HepG2 (cell line): ENCODE measurements at regions not wholly inside any gene's neighbourhood (a gene's known extent, or its start where the extent isn't known, plus 50 kb on each side); places are given as distances from the start of the nearest gene placed in this dataset.

Source experiments
- ATAC-seq: fragments of 200-7000 bp; cut with Tn5 transposase; 3 replicates; pipeline ENCODE4 v1.9.1; 2020; ENCODE audit warnings: mild to moderate bottlenecking, moderate library complexity
- BruUV-seq: library from RNA; stranded (reverse); fragments of 400-500 nt; replicated peaks from 2 replicates; lab custom pipeline; 2021; lab: Mats Ljungman, UMichigan
- CTCF ChIA-PET: fragments of 300-600 bp; formaldehyde crosslinking; extraction: SDS; loops from one replicate; lab custom pipeline; 2021; ENCODE audit warnings: low total read pairs, inconsistent platforms, low intra/inter-chr PET ratio; lab: Yijun Ruan, JAX
- POLR2A ChIA-PET: fragments of 350-600 bp; sonication (Branson Sonifier 250); formaldehyde crosslinking; loops from one replicate; lab custom pipeline; 2020; ENCODE audit warnings: antibody characterized with exemption, inconsistent platforms; lab: Yijun Ruan, JAX
- DNase-seq: peaks from one replicate; pipeline ENCODE4 v3.0.0-alpha.2; 2015; ENCODE audit warnings: low spot score
- FAIRE-seq: peaks from 3 replicates; lab custom pipeline; 2011; peaks lifted over from hg19 to GRCh38; lab: Jason Lieb, UNC
- H2AFZ ChIP-seq: one replicate; pipeline ENCODE4 v1.6.1; 2011; ENCODE audit warnings: low read length, inconsistent platforms
- H3K27ac ChIP-seq: fragments of 300-600 bp; 3 replicates; pipeline ENCODE4 v1.8.0; 2011; ENCODE audit warnings: mixed run types, mild to moderate bottlenecking, mixed read lengths, low read length, inconsistent platforms; ENCODE audit not compliant: insufficient read depth; ENCODE audit errors: extremely low read length
- H3K27me3 ChIP-seq, 2 experiments: fragments of 200-600 bp in 1 of 2; 2 replicates in 1 of 2; 3 replicates in 1 of 2; pipeline versions ENCODE4 v1.6.0 to v1.8.0; 2011; ENCODE audit warnings: low read length in 2 of 2, mild to moderate bottlenecking in 2 of 2, moderate library complexity in 2 of 2, inconsistent platforms in 1 of 2; ENCODE audit not compliant: insufficient read depth in 2 of 2, control insufficient read depth in 1 of 2
- H3K36me3 ChIP-seq, 2 experiments: fragments of 200-600 bp in 1 of 2; replicated peaks in 1 of 2; 2 replicates in 1 of 2; 3 replicates in 1 of 2; pipeline versions ENCODE4 v1.5.1 to v1.8.0; 2011; ENCODE audit warnings: low read length in 2 of 2, inconsistent platforms in 1 of 2; ENCODE audit not compliant: insufficient read depth in 2 of 2, control insufficient read depth in 1 of 2
- H3K4me1 ChIP-seq: 2 replicates; pipeline ENCODE4 v1.5.1; 2012; ENCODE audit warnings: low read length, inconsistent platforms; ENCODE audit not compliant: insufficient read depth
- H3K4me2 ChIP-seq: 2 replicates; pipeline ENCODE4 v1.6.0; 2011; ENCODE audit warnings: low read depth, low read length, inconsistent platforms
- H3K4me3 ChIP-seq, 3 experiments: fragments of 200-600 bp in 1 of 3; sonication (generic), shearing (Covaris generic) in 1 of 3; replicated peaks in 1 of 3; 2 replicates each; pipeline ENCODE4 v1.5.1; 2011 to 2016; ENCODE audit warnings: low read length in 3 of 3, inconsistent platforms in 2 of 3, low read depth in 2 of 3, mild to moderate bottlenecking in 2 of 3, control low read depth in 1 of 3, mixed read lengths in 1 of 3; ENCODE audit not compliant: insufficient read depth in 1 of 3
- H3K79me2 ChIP-seq: one replicate; pipeline ENCODE4 v1.6.1; 2011; ENCODE audit warnings: low read length, inconsistent platforms; ENCODE audit not compliant: insufficient read depth
- H3K9ac ChIP-seq: 2 replicates; pipeline ENCODE4 v1.6.0; 2011; ENCODE audit warnings: mild to moderate bottlenecking, low read depth, low read length, inconsistent platforms; ENCODE audit not compliant: insufficient read depth
- H3K9me3 ChIP-seq: 2 replicates; pipeline ENCODE4 v1.5.1; 2012; ENCODE audit warnings: mild to moderate bottlenecking, low read length
- H4K20me1 ChIP-seq: 2 replicates; pipeline ENCODE4 v1.6.0; 2011; ENCODE audit warnings: inconsistent platforms, mild to moderate bottlenecking, low read length, moderate library complexity; ENCODE audit not compliant: insufficient read depth
- CTCF ChIP-seq: sonication (generic); formaldehyde crosslinking; IDR thresholded peaks from 2 replicates; pipeline ENCODE4 v1.5.0; 2020; ENCODE audit warnings: mild to moderate bottlenecking, missing genetic modification reagents, moderate library complexity
- SMC3 ChIP-seq: IDR thresholded peaks from 2 replicates; pipeline ENCODE4 v1.6.1; 2011; ENCODE audit warnings: low read length, improper control_type of control experiment
- STAG1 ChIP-seq: sonication (generic); formaldehyde crosslinking; IDR thresholded peaks from 2 replicates; pipeline ENCODE4 v1.4.0; 2020; ENCODE audit warnings: missing genetic modification reagents
- ZBED4 ChIP-seq: sonication (generic); formaldehyde crosslinking; IDR thresholded peaks from 2 replicates; pipeline ENCODE4 v1.4.0; 2020; ENCODE audit warnings: missing genetic modification reagents, borderline replicate concordance
- WGBS: methylation state at CpG from one replicate; pipeline ENCODE4 v1.1.6; 2017; ENCODE audit warnings: low lambda C conversion rate; 5-methylcytosine and 5-hydroxymethylcytosine counted together
- in situ Hi-C: cut with HindIII; loops from 2 replicates; pipeline ENCODE4 v1.10.0; 2017; ENCODE audit warnings: low pct_unique_long_range_greater_than_20kb; ENCODE audit not compliant: extremely low pct_ligation_motif_present
- intact Hi-C: fragments of 100-400 bp; cut with micrococcal nuclease; formaldehyde crosslinking; loops from one replicate; pipeline ENCODE4 v1.10.0; 2022; ENCODE audit not compliant: unreplicated experiment

DNA sequence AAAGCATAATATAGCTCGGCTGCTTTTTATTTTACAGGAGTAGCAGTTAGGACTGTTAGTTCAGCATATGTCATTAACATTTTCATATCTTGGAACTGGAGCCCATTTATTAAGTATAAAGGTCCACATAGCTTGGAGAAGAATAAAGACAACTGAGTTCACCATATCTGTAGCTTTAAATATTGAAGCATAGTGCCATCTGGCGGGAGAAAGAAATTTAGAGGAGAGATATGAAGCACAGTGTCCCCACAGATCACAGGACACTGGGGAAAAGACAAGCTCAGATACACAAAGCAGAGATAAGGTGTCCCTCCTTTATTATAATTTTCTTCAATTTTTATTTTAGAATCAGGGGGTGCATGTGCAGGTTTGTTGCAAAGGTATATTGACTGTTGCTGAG lies 104.7 kb upstream of the FREM2 start:
- FAIRE-seq (no peak), ATAC-seq (peak; percentile 92), DNase-seq (peak; percentile 47)
- ChIA-PET POLR2A (no interaction called here), CTCF (interaction anchor here (1.4 kb wide), 1 partner anchor 813 kb away, joined by 7 read pairs; no protein-coding TSS in a partner anchor)
- no peaks in the 10 kb centered on the region for H4K20me1 ChIP-seq
- TF ChIP-seq STAG1 (CRISPR knock-in tag) = peak; percentile 67
- 0 out of 2 replicates have a peak, but pooled peaks have one; percentile 35 for TF ChIP-seq SMC3
- TF ChIP-seq ZBED4 (CRISPR knock-in tag) = no peak
- peak; percentile 58 for TF ChIP-seq CTCF (CRISPR knock-in tag)
- no peaks in the 10 kb centered on the region for H3K79me2 ChIP-seq
- H3K27ac ChIP-seq = no peak overlapping the region
- BruUV-seq = no TSS peak
- H3K36me3 ChIP-seq = no peaks in the 10 kb centered on the region
- H3K4me1 ChIP-seq = no peaks in the 10 kb centered on the region
- no peak overlapping the region for H3K9ac ChIP-seq
- WGBS = 0% methylated on average over 2 of the region's 2 CpGs
- H2AFZ ChIP-seq = no peak overlapping the region
- in situ Hi-C loops (loop anchor here (25.0 kb wide), 1 partner anchor 820 kb away; no protein-coding TSS in a partner anchor), intact Hi-C loops (loop anchor here (5.0 kb wide), 3 partner anchors 535 to 1510 kb away; no protein-coding TSS in a partner anchor)
- no peaks in the 10 kb centered on the region for H3K9me3 ChIP-seq
- no peak overlapping the region for H3K4me3 ChIP-seq
- no peak overlapping the region for H3K4me2 ChIP-seq
- no peaks in the 10 kb centered on the region for H3K27me3 ChIP-seq
